Bone marrow (tissue), 2 donors: ENCODE measurements at regions not wholly inside any gene's neighbourhood (a gene's known extent, or its start where the extent isn't known, plus 50 kb on each side); places are given as distances from the start of the nearest gene placed in this dataset.
"Not testable (repeated sequence)": the region's sequence is repeated elsewhere in the genome, so short reads cannot be mapped to it uniquely, and the experiment has no call there.

Source experiments
- DNase-seq, 2 donors: peaks; one replicate each; lab custom pipeline; 2025; lab: John Stamatoyannopoulos, UW

- DNase-seq: not testable (repeated sequence)
Observed at GRCh38 chr6:74488726-74489125, 717.1 kb downstream of the COL12A1 start.

- DNase-seq: no peak
Observed at GRCh38 chr6:74482180-74482579, 723.7 kb downstream of the COL12A1 start.

- no peak for DNase-seq
Observed at GRCh38 chr6:74480561-74480960, 725.3 kb downstream of the COL12A1 start.

- DNase-seq: no peak
Observed at GRCh38 chr6:74479960-74480359, 725.9 kb downstream of the COL12A1 start.

GRCh38 chr6:74479420-74479819 lies 726.4 kb downstream of the COL12A1 start:
- DNase-seq: no peak

GRCh38 chr6:74474046-74474445 lies 731.8 kb downstream of the COL12A1 start:
- not testable (repeated sequence) for DNase-seq

GRCh38 chr6:74468552-74468951 lies 737.3 kb downstream of the COL12A1 start:
- DNase-seq: not testable (repeated sequence)

- DNase-seq: no peak
Observed at GRCh38 chr6:74467533-74468215, 738.2 kb downstream of the COL12A1 start.

- no peak for DNase-seq
Observed at GRCh38 chr6:74466572-74466971, 739.3 kb downstream of the COL12A1 start.

GRCh38 chr6:74459260-74459659 lies 746.6 kb downstream of the COL12A1 start:
- no peak for DNase-seq

GRCh38 chr6:74458536-74458935 lies 747.3 kb downstream of the COL12A1 start:
- no peak for DNase-seq

GRCh38 chr6:74455786-74456185 lies 750.1 kb downstream of the COL12A1 start:
- no peak for DNase-seq

- no peak for DNase-seq
Observed at GRCh38 chr6:74451953-74452352, 753.9 kb downstream of the COL12A1 start.

- no peak for DNase-seq
Observed at GRCh38 chr6:74448850-74449249, 752.8 kb downstream of the CD109 start.

GRCh38 chr6:74447013-74447412 lies 751.0 kb downstream of the CD109 start:
- DNase-seq: no peak

GRCh38 chr6:74439123-74439811 lies 743.3 kb downstream of the CD109 start:
- no peak for DNase-seq

GRCh38 chr6:74438395-74438794 lies 742.4 kb downstream of the CD109 start:
- DNase-seq: not testable (repeated sequence)

- DNase-seq: no peak
Observed at GRCh38 chr6:74434171-74434570, 738.2 kb downstream of the CD109 start.

- no peak for DNase-seq
Observed at GRCh38 chr6:74431873-74432580, 736.0 kb downstream of the CD109 start.

GRCh38 chr6:74420221-74420620 lies 724.2 kb downstream of the CD109 start:
- DNase-seq: no peak

- DNase-seq: no peak
Observed at GRCh38 chr6:74415056-74415455, 719.1 kb downstream of the CD109 start.

- DNase-seq: no peak
Observed at GRCh38 chr6:74410630-74411029, 714.6 kb downstream of the CD109 start.

GRCh38 chr6:74409447-74409846 lies 713.4 kb downstream of the CD109 start:
- DNase-seq: no peak
